Mesenchymal stem cell (in vitro differentiated cells and primary cell): ENCODE measurements at regions not wholly inside any gene's neighbourhood (a gene's known extent, or its start where the extent isn't known, plus 50 kb on each side); places are given as distances from the start of the nearest gene placed in this dataset.

ENCODE experiments used
- DNase-seq: peaks from one replicate; pipeline ENCODE4 v3.0.0-alpha.2; 2013
- H2AFZ ChIP-seq: one replicate; pipeline ENCODE4 v1.6.1; 2013; ENCODE audit warnings: low read depth, mild to moderate bottlenecking, control low read depth, inconsistent platforms, low read length, moderate library complexity
- H2AK5ac ChIP-seq: 2 replicates; pipeline ENCODE4 v1.6.1; 2013; ENCODE audit warnings: low read length, moderate library complexity, mild to moderate bottlenecking, inconsistent platforms; ENCODE audit not compliant: severe bottlenecking
- H2BK120ac ChIP-seq: one replicate; pipeline ENCODE4 v1.6.1; 2013; ENCODE audit warnings: low read depth, mild to moderate bottlenecking, inconsistent platforms, low read length, moderate library complexity
- H2BK12ac ChIP-seq, 2 experiments: one replicate each; pipeline ENCODE4 v1.6.1; 2013; ENCODE audit warnings: inconsistent platforms in 2 of 2, low read length in 2 of 2, mild to moderate bottlenecking in 2 of 2, moderate library complexity in 2 of 2, control low read depth in 1 of 2
- H2BK15ac ChIP-seq: one replicate; pipeline ENCODE4 v1.6.1; 2013; ENCODE audit warnings: mild to moderate bottlenecking, low read depth, inconsistent platforms; ENCODE audit not compliant: poor library complexity, severe bottlenecking
- H2BK5ac ChIP-seq: 2 replicates; pipeline ENCODE4 v1.6.1; 2013; ENCODE audit warnings: low read depth, mild to moderate bottlenecking, low read length, control low read depth, inconsistent platforms; ENCODE audit not compliant: poor library complexity, severe bottlenecking
- H3K14ac ChIP-seq, 2 experiments: one replicate each; pipeline ENCODE4 v1.6.1; 2013; ENCODE audit warnings: inconsistent platforms in 2 of 2, low read length in 2 of 2, control low read depth in 1 of 2, mild to moderate bottlenecking in 1 of 2, moderate library complexity in 1 of 2
- H3K18ac ChIP-seq, 2 experiments: one replicate each; pipeline ENCODE4 v1.6.1; 2013; ENCODE audit warnings: inconsistent platforms in 2 of 2, low read length in 2 of 2, control low read depth in 1 of 2, low read depth in 1 of 2, mild to moderate bottlenecking in 1 of 2
- H3K23ac ChIP-seq, 2 experiments: one replicate each; pipeline ENCODE4 v1.6.1; 2013; ENCODE audit warnings: inconsistent platforms in 2 of 2, low read length in 2 of 2, mild to moderate bottlenecking in 2 of 2, moderate library complexity in 2 of 2, control low read depth in 1 of 2
- H3K27ac ChIP-seq: 2 replicates; pipeline ENCODE4 v1.5.1; 2013; ENCODE audit warnings: mild to moderate bottlenecking, moderate library complexity, low read length, control low read depth, inconsistent platforms; ENCODE audit not compliant: poor library complexity, severe bottlenecking
- H3K27me3 ChIP-seq, 2 experiments: 2 replicates each; pipeline versions ENCODE4 v1.6.1 to v1.7.0; 2013; ENCODE audit warnings: low read length in 2 of 2, mild to moderate bottlenecking in 2 of 2, moderate library complexity in 2 of 2, control low read depth in 1 of 2, inconsistent platforms in 1 of 2; ENCODE audit not compliant: control insufficient read depth in 1 of 2, insufficient read depth in 1 of 2
- H3K36me3 ChIP-seq, 2 experiments: 2 replicates each; pipeline versions ENCODE4 v1.6.1 to v1.7.0; 2013; ENCODE audit warnings: low read length in 2 of 2, control low read depth in 1 of 2, inconsistent platforms in 1 of 2, low read depth in 1 of 2, mild to moderate bottlenecking in 1 of 2; ENCODE audit not compliant: insufficient read depth in 2 of 2, control insufficient read depth in 1 of 2
- H3K4ac ChIP-seq, 2 experiments: one replicate each; pipeline ENCODE4 v1.6.1; 2013; ENCODE audit warnings: inconsistent platforms in 2 of 2, low read length in 2 of 2, mild to moderate bottlenecking in 2 of 2, moderate library complexity in 2 of 2, control low read depth in 1 of 2, low read depth in 1 of 2
- H3K4me1 ChIP-seq: 2 replicates; pipeline ENCODE4 v1.6.1; 2013; ENCODE audit warnings: low read depth, low read length, control low read depth; ENCODE audit not compliant: control insufficient read depth, insufficient read depth
- H3K4me2 ChIP-seq: 2 replicates; pipeline ENCODE4 v1.6.1; 2013; ENCODE audit warnings: low read length, mild to moderate bottlenecking, inconsistent platforms; ENCODE audit not compliant: poor library complexity, severe bottlenecking
- H3K4me3 ChIP-seq, 2 experiments: 2 replicates each; pipeline versions ENCODE4 v1.5.1 to v1.7.0; 2013; ENCODE audit warnings: low read length in 2 of 2, mild to moderate bottlenecking in 2 of 2, control low read depth in 1 of 2, low read depth in 1 of 2; ENCODE audit not compliant: insufficient read depth in 1 of 2
- H3K79me1 ChIP-seq: replicated peaks from 2 replicates; pipeline ENCODE4 v1.6.1; 2013; ENCODE audit warnings: mild to moderate bottlenecking, control low read depth, low read length, inconsistent platforms; ENCODE audit not compliant: poor library complexity, severe bottlenecking
- H3K9ac ChIP-seq: 2 replicates; pipeline ENCODE4 v1.7.0; 2013; ENCODE audit warnings: mild to moderate bottlenecking, low read length, moderate library complexity
- H3K9me3 ChIP-seq: 2 replicates; pipeline ENCODE4 v1.7.0; 2013; ENCODE audit warnings: mild to moderate bottlenecking, low read length; ENCODE audit not compliant: control insufficient read depth
- H4K8ac ChIP-seq: one replicate; pipeline ENCODE4 v1.6.1; 2013; ENCODE audit warnings: inconsistent platforms, mild to moderate bottlenecking, low read length, moderate library complexity
- H4K91ac ChIP-seq: one replicate; pipeline ENCODE4 v1.6.1; 2013; ENCODE audit warnings: mild to moderate bottlenecking, low read length, inconsistent platforms
- WGBS: methylation state at CpG from one replicate; pipeline ENCODE4 v1.1.7; 2013; ENCODE audit warnings: mixed read lengths; 5-methylcytosine and 5-hydroxymethylcytosine counted together

GRCh38 chr6:133683308-133683580 is 205.7 kb upstream of the TCF21 start:
- WGBS, result no CpG with 5 or more reads among the region's 1 CpG
- Histone ChIP-seq H2BK15ac (no peak overlapping the region), H2BK12ac (no peak overlapping the region), H2BK5ac (no peak overlapping the region), H3K4ac (no peak overlapping the region), H2AK5ac (no peak overlapping the region), H3K18ac (no peak overlapping the region), H3K9ac (no peak overlapping the region), H4K91ac (no peak overlapping the region), H3K27me3 (no peaks in the 10 kb centered on the region), H3K4me2 (no peak overlapping the region), H2BK120ac (no peak overlapping the region), H3K27ac (no peak overlapping the region), H3K23ac (no peak overlapping the region), H3K4me3 (no peak overlapping the region), H3K36me3 (no peaks in the 10 kb centered on the region), H3K4me1 (no peaks in the 10 kb centered on the region), H4K8ac (no peak overlapping the region), H3K79me1 (no peaks in the 10 kb centered on the region), H3K14ac (no peak overlapping the region), H3K9me3 (no peaks in the 10 kb centered on the region), H2AFZ (no peak overlapping the region)
- no peak for DNase-seq

GRCh38 chr6:133683606-133684005 is 205.3 kb upstream of the TCF21 start:
- 86% methylated on average over 1 of the region's 2 CpGs for WGBS
- H3K4ac ChIP-seq, result no peak overlapping the region
- H2BK12ac ChIP-seq, result no peak overlapping the region

DNA sequence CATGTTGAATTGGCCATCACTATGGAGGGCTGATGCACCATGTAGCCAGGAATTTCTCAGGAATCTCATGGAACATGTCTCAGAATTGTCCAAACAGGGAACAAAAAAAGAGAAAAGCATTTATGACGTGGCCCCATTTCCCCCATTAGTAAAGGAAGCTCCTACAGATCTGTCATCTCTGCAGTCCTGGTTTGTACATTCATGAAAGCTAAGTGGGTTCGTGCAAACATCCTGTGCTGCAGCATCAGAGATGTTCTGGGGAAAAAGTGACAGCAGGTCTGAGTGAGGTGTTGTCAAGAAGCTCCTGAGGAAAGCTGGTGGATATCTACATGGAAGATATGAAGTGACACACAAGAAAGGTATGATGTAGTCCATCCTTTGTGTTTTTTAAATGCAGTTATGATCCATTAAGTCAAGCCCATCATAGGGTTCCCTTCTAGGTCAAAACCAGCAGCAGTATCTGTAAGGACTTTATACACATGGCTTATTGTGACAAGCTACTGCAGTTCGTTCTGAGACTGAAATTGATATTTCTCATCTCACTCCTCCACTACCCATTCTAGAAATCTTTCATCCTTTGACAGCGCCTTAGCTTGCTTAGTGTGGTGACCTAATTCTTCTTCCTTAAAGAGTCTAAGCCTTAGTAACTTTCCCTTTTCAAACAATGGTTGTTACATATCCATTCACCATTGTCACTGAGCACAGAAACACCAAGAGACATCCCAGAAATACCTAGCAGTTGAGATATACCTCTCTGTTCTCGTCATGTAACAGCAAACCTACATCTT is 200.0 kb upstream of the TCF21 start:
- Histone ChIP-seq H3K4me2 (no peak overlapping the region), H2AK5ac (no peak overlapping the region), H3K79me1 (no peaks in the 10 kb centered on the region), H3K36me3 (no peaks in the 10 kb centered on the region), H3K4ac (no peak overlapping the region), H2BK15ac (no peak overlapping the region), H3K4me3 (no peak overlapping the region), H3K14ac (no peak overlapping the region), H3K23ac (no peak overlapping the region), H2BK5ac (no peak overlapping the region), H2BK120ac (no peak overlapping the region), H4K91ac (no peak overlapping the region), H3K4me1 (no peaks in the 10 kb centered on the region), H2BK12ac (no peak overlapping the region), H3K9me3 (no peaks in the 10 kb centered on the region), H2AFZ (no peak overlapping the region), H3K27me3 (no peaks in the 10 kb centered on the region), H3K27ac (no peak overlapping the region), H4K8ac (no peak overlapping the region), H3K9ac (no peak overlapping the region), H3K18ac (no peak overlapping the region)
- 88% methylated on average over 5 of the region's 5 CpGs for WGBS
- DNase-seq, result no peak

More at GRCh38 chr6:133683606-133684005, 205.3 kb upstream of the TCF21 start:
- no peak overlapping the region for H2AFZ ChIP-seq
- H3K4me3 ChIP-seq, result no peak overlapping the region
- H3K9ac ChIP-seq, result no peak overlapping the region
- H2BK120ac ChIP-seq, result no peak overlapping the region
- no peak overlapping the region for H3K27ac ChIP-seq
- H4K91ac ChIP-seq, result no peak overlapping the region
- no peaks in the 10 kb centered on the region for H3K36me3 ChIP-seq
- no peak overlapping the region for H2BK5ac ChIP-seq
- no peak overlapping the region for H3K14ac ChIP-seq
- no peak overlapping the region for H3K23ac ChIP-seq
- no peak overlapping the region for H3K18ac ChIP-seq
- H3K9me3 ChIP-seq, result no peaks in the 10 kb centered on the region
- no peaks in the 10 kb centered on the region for H3K27me3 ChIP-seq
- H2BK15ac ChIP-seq, result no peak overlapping the region
- H3K79me1 ChIP-seq, result no peaks in the 10 kb centered on the region
- no peak overlapping the region for H2AK5ac ChIP-seq
- H3K4me1 ChIP-seq, result no peaks in the 10 kb centered on the region
- H4K8ac ChIP-seq, result no peak overlapping the region
- H3K4me2 ChIP-seq, result no peak overlapping the region
- no peak for DNase-seq

DNA sequence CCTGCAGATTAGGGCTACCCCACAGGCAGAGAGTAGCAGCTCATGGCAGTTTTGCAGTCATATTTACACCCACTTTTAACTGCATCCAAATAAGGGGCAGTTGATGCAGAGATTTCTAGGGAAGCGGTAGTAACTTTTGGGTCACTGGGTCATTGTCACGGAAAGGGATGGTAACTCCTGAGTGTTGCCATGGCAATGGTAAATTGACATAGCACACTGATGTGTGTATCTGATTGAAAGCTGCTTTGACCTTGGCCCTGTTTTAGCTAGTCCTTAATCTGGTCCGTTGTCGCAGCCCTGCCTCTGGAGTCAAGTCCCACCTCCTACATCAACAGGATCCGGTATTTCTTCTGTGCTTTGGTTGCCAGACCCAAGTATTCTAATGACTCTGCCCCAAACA is 199.1 kb upstream of the TCF21 start:
- no peak overlapping the region for H4K8ac ChIP-seq
- no peak overlapping the region for H3K23ac ChIP-seq
- no peak overlapping the region for H4K91ac ChIP-seq
- no peak overlapping the region for H2BK15ac ChIP-seq
- no peak overlapping the region for H2BK12ac ChIP-seq
- H2BK5ac ChIP-seq, result no peak overlapping the region
- no peak overlapping the region for H3K27ac ChIP-seq
- no peaks in the 10 kb centered on the region for H3K9me3 ChIP-seq
- no peaks in the 10 kb centered on the region for H3K4me1 ChIP-seq
- H3K14ac ChIP-seq, result no peak overlapping the region
- DNase-seq, result no peak
- H3K27me3 ChIP-seq, result no peaks in the 10 kb centered on the region
- no peak overlapping the region for H3K4me3 ChIP-seq
- H3K79me1 ChIP-seq, result no peaks in the 10 kb centered on the region
- H3K4ac ChIP-seq, result no peak overlapping the region
- no peaks in the 10 kb centered on the region for H3K36me3 ChIP-seq
- no peak overlapping the region for H2AK5ac ChIP-seq
- no peak overlapping the region for H2AFZ ChIP-seq
- WGBS, result 93% methylated on average over 5 of the region's 5 CpGs
- no peak overlapping the region for H3K9ac ChIP-seq
- no peak overlapping the region for H2BK120ac ChIP-seq
- H3K18ac ChIP-seq, result no peak overlapping the region
- H3K4me2 ChIP-seq, result no peak overlapping the region
